ENCODE measurements at regions not wholly inside any gene's neighbourhood (a gene's known extent, or its start where the extent isn't known, plus 50 kb on each side); places are given as distances from the start of the nearest gene placed in this dataset.

- TF ChIP-seq CTCF (conservative IDR thresholded peaks at IDR 0.05 in 1 of 2, IDR thresholded peaks at IDR 0.05 in 1 of 2; ENCODE audit: low read depth in 1 of 2, low read length in 2 of 2) (no peak), EZH2 (IDR thresholded peaks at IDR 0.05; ENCODE audit: low read length, missing control alignments) (no peak)
Measured at GRCh38 chr20:24116611-24117010, 128.0 kb upstream of the GGTLC1 start.
